Chondrocyte (in vitro differentiated cells): ENCODE measurements at regions not wholly inside any gene's neighbourhood (a gene's known extent, or its start where the extent isn't known, plus 50 kb on each side); places are given as distances from the start of the nearest gene placed in this dataset.

ENCODE experiments used
- DNase-seq: peaks from one replicate; pipeline ENCODE4 v3.0.0; 2021; ENCODE audit warnings: mixed read lengths, low spot score
- H3K27ac Mint-ChIP-seq: one replicate; pipeline ENCODE4 v1.8.0; 2021; ENCODE audit warnings: mild to moderate bottlenecking, moderate library complexity, mixed read lengths; ENCODE audit not compliant: unreplicated experiment
- H3K27me3 Mint-ChIP-seq: 2 replicates; pipeline ENCODE4 v1.8.0; 2021; ENCODE audit warnings: low read depth, mixed read lengths
- H3K36me3 Mint-ChIP-seq: 2 replicates; pipeline ENCODE4 v1.8.0; 2021; ENCODE audit warnings: low read depth, mixed read lengths
- H3K4me1 Mint-ChIP-seq: 2 replicates; pipeline ENCODE4 v1.8.0; 2021; ENCODE audit warnings: low read depth, mild to moderate bottlenecking, mixed read lengths
- H3K4me3 Mint-ChIP-seq: one replicate; pipeline ENCODE4 v1.8.0; 2021; ENCODE audit warnings: mild to moderate bottlenecking, moderate library complexity, mixed read lengths; ENCODE audit not compliant: unreplicated experiment
- H3K9me3 Mint-ChIP-seq: 2 replicates; pipeline ENCODE4 v1.8.0; 2021; ENCODE audit warnings: low read depth, mixed read lengths
- CTCF ChIP-seq: fragments of 200-600 bp; sonication (generic); IDR thresholded peaks from 2 replicates; pipeline ENCODE4 v1.5.0; 2021; ENCODE audit warnings: antibody characterized with exemption, mild to moderate bottlenecking, moderate library complexity

GRCh38 chr3:139225548-139225947, 118.3 kb upstream of the MRPS22 start:
- no peaks in the 10 kb centered on the region for H3K4me1 Mint-ChIP-seq
- no peak overlapping the region for H3K27ac Mint-ChIP-seq
- H3K4me3 Mint-ChIP-seq: no peak overlapping the region
- no peaks in the 10 kb centered on the region for H3K9me3 Mint-ChIP-seq
- peaks cover 12% of the 10 kb centered on the region for H3K27me3 Mint-ChIP-seq
- H3K36me3 Mint-ChIP-seq: no peaks in the 10 kb centered on the region
- DNase-seq: no peak
- TF ChIP-seq CTCF: no peak

GRCh38 chr3:139226731-139227130, 117.1 kb upstream of the MRPS22 start:
- no peaks in the 10 kb centered on the region for H3K9me3 Mint-ChIP-seq
- no peaks in the 10 kb centered on the region for H3K4me1 Mint-ChIP-seq
- no peak for DNase-seq
- peaks cover 12% of the 10 kb centered on the region for H3K27me3 Mint-ChIP-seq
- H3K4me3 Mint-ChIP-seq: no peak overlapping the region
- no peaks in the 10 kb centered on the region for H3K36me3 Mint-ChIP-seq
- no peak overlapping the region for H3K27ac Mint-ChIP-seq
- TF ChIP-seq CTCF: no peak

- Mint-ChIP-seq H3K27me3 (peaks cover 12% of the 10 kb centered on the region), H3K4me1 (no peaks in the 10 kb centered on the region), H3K9me3 (no peaks in the 10 kb centered on the region), H3K36me3 (no peaks in the 10 kb centered on the region), H3K27ac (no peak overlapping the region), H3K4me3 (no peak overlapping the region)
- DNase-seq: no peak
- TF ChIP-seq CTCF: no peak
Measured at GRCh38 chr3:139227165-139227564, 116.7 kb upstream of the MRPS22 start.

GRCh38 chr3:139227827-139228226, 116.0 kb upstream of the MRPS22 start:
- no peaks in the 10 kb centered on the region for H3K36me3 Mint-ChIP-seq
- H3K9me3 Mint-ChIP-seq: no peaks in the 10 kb centered on the region
- no peak overlapping the region for H3K4me3 Mint-ChIP-seq
- no peak overlapping the region for H3K27ac Mint-ChIP-seq
- no peak for DNase-seq
- TF ChIP-seq CTCF: no peak
- H3K27me3 Mint-ChIP-seq: peaks cover 8% of the 10 kb centered on the region
- no peaks in the 10 kb centered on the region for H3K4me1 Mint-ChIP-seq

- H3K4me1 Mint-ChIP-seq: no peaks in the 10 kb centered on the region
- no peak for TF ChIP-seq CTCF
- peaks cover 9% of the 10 kb centered on the region for H3K27me3 Mint-ChIP-seq
- no peak overlapping the region for H3K27ac Mint-ChIP-seq
- no peak for DNase-seq
- no peaks in the 10 kb centered on the region for H3K9me3 Mint-ChIP-seq
- H3K36me3 Mint-ChIP-seq: no peaks in the 10 kb centered on the region
- no peak overlapping the region for H3K4me3 Mint-ChIP-seq
Measured at GRCh38 chr3:139230391-139230790, 113.4 kb upstream of the MRPS22 start.
